NCI-H82 treated with DMSO at 0.1 percent for 48 hours (cell line): ENCODE measurements at regions not wholly inside any gene's neighbourhood (a gene's known extent, or its start where the extent isn't known, plus 50 kb on each side); places are given as distances from the start of the nearest gene placed in this dataset.

ENCODE experiments used
- DNase-seq: peaks from one replicate; lab custom pipeline; 2025; ENCODE audit not compliant: unreplicated experiment; lab: John Stamatoyannopoulos, UW

DNA sequence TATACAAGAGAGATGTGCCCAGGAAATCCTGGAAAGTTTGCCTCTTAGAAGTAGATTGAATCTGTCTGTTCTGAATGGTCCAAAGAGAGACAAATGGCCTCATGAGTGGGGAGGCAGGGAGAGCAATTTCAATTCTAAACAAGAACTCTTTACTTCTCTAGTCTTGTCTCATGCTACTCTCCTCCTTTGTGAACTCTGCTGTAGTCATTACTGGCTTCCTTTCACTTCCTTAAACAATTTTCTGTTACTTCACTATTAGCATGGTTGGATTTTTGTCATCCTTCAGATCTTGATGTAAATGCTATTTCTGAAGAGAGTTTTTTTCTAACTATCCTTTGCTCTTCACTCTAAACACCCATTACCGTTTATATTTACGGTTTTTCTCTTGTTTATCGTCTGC, 54.0 kb upstream of the GRIN3A start:
- DNase-seq = no peak

DNA sequence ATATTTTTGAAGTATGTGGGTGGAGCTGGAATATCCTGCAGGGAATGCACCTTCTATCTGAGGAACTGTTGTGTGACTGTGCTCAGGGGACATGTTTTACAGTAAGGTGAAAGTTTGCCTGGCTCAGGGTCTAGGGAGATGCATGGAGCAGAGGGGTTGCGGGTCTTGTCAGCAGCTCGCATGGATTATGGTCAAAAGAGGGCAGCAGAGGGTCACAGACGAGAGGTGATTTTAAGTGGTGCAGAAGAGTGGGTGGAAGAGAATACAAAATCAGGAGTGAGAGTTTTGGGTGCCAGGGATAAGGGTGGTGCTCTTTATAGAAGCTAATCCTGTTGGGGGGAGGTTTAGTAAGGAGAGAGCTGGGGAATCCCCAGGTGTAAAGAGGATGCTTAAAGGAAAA, 53.5 kb upstream of the GRIN3A start:
- peak; percentile 16 for DNase-seq

DNA sequence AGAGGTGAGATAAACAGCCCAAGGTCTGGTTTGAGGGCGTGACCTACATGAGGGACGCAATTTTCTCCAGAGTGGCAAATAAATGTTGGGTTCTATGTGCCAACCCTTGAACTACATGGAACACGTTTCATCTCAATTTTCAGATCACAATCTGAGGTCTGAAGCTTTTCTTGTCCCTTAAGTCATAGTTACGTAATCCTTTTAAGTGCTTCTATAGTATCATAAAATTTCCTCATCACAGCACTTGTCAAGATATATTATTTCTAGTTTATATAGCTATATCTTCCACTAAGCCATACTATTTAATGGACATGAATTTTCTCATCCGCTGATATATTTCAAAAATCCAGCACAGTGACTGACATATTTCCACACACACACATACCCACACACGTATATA, 53.1 kb upstream of the GRIN3A start:
- DNase-seq = no peak
